GM18505 (cell line): ENCODE measurements at regions not wholly inside any gene's neighbourhood (a gene's known extent, or its start where the extent isn't known, plus 50 kb on each side); places are given as distances from the start of the nearest gene placed in this dataset.

Source experiments
- ATAC-seq: cut with Tn5 transposase; IDR thresholded peaks from one replicate; pipeline ENCODE4 v1.9.1; 2021; ENCODE audit not compliant: unreplicated experiment
- POLR2A ChIP-seq: IDR thresholded peaks from 4 replicates; pipeline ENCODE4 v1.6.1; 2011; ENCODE audit warnings: borderline replicate concordance; ENCODE audit not compliant: insufficient read depth, insufficient read length; ENCODE audit errors: extremely low read depth

DNA sequence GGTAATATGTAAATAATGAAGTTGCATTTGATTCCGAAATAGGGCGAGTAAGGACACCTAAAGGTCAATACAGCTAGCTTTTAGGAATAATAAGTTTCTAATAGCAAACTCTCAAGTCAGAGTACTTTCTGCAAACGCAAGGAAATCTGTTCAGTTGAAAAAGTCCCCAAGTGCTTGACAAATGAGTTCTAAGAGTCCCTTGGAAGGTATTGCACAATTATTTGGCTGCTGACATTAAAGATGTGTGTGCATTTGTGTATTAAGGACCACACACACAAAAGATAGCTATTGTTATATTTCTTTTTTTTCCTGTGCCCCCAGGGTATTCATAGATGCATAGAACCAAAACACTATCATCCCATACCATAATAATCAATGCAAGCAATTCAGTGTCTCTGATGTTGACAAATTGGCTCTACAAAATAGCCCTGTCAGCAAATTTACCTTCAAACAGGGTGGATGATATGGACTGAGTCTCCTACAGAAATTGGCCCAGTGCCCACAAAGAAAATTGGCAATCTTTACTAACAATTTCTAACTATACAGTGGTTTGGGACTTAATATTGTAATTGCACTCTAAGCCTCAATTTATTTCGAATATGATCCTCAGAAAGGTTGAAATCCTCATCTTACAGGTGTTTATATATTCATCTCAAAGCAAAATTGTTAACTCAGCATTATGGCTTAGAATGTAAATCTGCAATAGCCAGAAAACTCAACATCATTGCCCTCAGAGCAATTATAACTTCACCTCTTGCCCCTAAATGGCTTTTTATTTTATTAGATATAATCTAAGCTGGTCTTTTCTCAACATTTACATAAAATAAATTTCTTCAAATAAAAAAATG, 827.2 kb downstream of the MAT2B start:
- ATAC-seq: no peak

GRCh38 chr5:164335837-164336236, 830.4 kb downstream of the MAT2B start:
- ATAC-seq: no peak
- TF ChIP-seq POLR2A: no peak

More for the DNA sequence above, 827.2 kb downstream of the MAT2B start:
- TF ChIP-seq POLR2A: no peak

- ATAC-seq: no peak
- TF ChIP-seq POLR2A: no peak
Measured at GRCh38 chr5:164336276-164336675, 830.9 kb downstream of the MAT2B start.

- TF ChIP-seq POLR2A: no peak
- ATAC-seq: no peak
Measured at GRCh38 chr5:164336906-164337305, 831.5 kb downstream of the MAT2B start.

- no peak for TF ChIP-seq POLR2A
- no peak for ATAC-seq
Measured at GRCh38 chr5:164341056-164341619, 835.7 kb downstream of the MAT2B start.

- no peak for TF ChIP-seq POLR2A
- no peak for ATAC-seq
Measured at GRCh38 chr5:164345173-164345849, 839.9 kb downstream of the MAT2B start.

- ATAC-seq: no peak
- TF ChIP-seq POLR2A: no peak
Measured at GRCh38 chr5:164345853-164346252, 840.4 kb downstream of the MAT2B start.

- no peak for ATAC-seq
- TF ChIP-seq POLR2A: no peak
Measured at GRCh38 chr5:164346785-164347630, 841.6 kb downstream of the MAT2B start.

- no peak for TF ChIP-seq POLR2A
- no peak for ATAC-seq
Measured at GRCh38 chr5:164350236-164350635, 844.8 kb downstream of the MAT2B start.

DNA sequence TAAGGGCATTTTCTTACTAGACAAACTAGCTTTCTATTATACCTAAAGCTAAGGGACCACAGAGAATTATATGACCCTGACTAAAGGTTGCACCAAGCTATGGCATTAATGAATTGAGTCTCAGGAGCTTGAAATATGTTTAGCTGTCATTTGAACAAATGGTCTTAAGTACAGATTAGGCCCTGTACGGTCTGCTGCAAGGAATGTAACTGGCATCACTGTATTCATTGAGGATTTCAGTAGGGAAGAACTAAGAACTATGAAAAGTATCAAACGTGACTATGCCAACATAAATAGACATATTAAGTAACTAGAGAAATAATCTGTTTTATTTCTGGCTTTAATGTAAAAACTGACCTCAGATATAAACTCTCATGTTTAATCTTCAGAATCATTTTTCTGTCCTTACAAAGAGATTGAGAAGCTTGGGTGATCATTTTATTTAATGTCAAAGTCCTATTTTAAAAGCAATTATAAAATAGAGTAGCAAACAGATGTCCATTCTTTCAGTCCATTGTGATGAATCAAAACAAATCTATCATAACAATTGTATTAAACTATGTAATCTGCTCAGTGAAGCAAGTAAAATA, 845.9 kb downstream of the MAT2B start:
- ATAC-seq: no peak
- TF ChIP-seq POLR2A: no peak

- no peak for TF ChIP-seq POLR2A
- ATAC-seq: no peak
Measured at GRCh38 chr5:164352695-164353094, 847.3 kb downstream of the MAT2B start.

DNA sequence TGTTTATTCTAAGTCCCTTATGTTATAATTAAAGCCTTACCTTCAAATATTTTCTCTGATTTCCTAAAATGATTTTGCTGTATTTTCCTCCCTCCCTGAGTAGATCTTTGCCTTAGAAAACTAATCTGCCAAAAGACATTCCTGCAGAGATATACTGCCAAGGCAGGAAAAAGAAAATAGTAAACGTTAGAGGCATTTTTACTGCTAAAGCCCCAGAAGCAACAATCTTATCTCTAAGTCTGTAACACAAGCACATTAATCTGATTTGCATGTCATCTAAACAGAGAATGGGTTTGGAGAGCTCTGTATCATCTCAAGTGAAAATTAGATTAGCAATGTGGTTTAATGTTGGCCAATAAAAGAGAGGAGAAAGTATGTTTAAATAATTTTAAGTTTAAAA, 847.7 kb downstream of the MAT2B start:
- ATAC-seq: no peak
- TF ChIP-seq POLR2A: no peak
